ENCODE measurements at regions not wholly inside any gene's neighbourhood (a gene's known extent, or its start where the extent isn't known, plus 50 kb on each side); places are given as distances from the start of the nearest gene placed in this dataset.

DNA sequence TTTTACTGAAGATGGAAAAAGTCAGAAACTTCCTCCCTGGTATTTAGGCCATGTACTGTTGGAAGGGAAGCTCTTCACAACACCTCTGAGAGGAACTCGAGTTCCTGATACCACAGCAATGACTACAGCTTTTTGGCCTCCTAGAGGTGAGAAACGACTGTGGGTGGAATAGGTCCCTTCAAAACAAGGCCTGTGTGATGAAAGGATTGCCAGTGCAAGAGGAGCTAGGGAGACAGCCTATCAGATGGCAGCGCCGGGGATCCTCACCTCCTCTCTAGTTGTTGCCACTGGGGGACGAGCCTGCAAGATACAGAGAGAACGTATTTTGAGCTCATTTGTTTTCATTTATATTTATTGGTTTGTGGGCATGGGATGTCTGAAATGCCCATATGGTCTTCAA is 187.8 kb upstream of the KCND3 start (continued):
- no peak for TF ChIP-seq PATZ1 (tag by site-specific recombination; IDR thresholded peaks at IDR 0.05)

- no peak overlapping the region for H3K27ac ChIP-seq (ENCODE audit: extremely low read depth, low read depth, low read length)
- TF ChIP-seq ZNF701 (tag by site-specific recombination; IDR thresholded peaks at IDR 0.05) (no peak), ZNF350 (tag by site-specific recombination; IDR thresholded peaks at IDR 0.05) (no peak), BCL11B (tag by site-specific recombination; IDR thresholded peaks at IDR 0.05; ENCODE audit: low read depth) (no peak), ZNF623 (tag by site-specific recombination; IDR thresholded peaks at IDR 0.05) (no peak), ZBTB6 (tag by site-specific recombination; IDR thresholded peaks at IDR 0.05) (no peak), YY1 (tag by site-specific recombination; IDR thresholded peaks at IDR 0.05) (no peak), ZFP41 (tag by site-specific recombination; IDR thresholded peaks at IDR 0.05; ENCODE audit: borderline replicate concordance) (no peak), ZFHX2 (tag by site-specific recombination; conservative IDR thresholded peaks at IDR 0.05) (no peak), WT1 (tag by site-specific recombination; IDR thresholded peaks at IDR 0.05) (no peak), ATF2 (tag by site-specific recombination; IDR thresholded peaks at IDR 0.05; ENCODE audit: low read depth) (no peak), ZNF362 (tag by site-specific recombination; IDR thresholded peaks at IDR 0.05) (no peak), ZNF549 (tag by site-specific recombination; IDR thresholded peaks at IDR 0.05) (no peak), ZNF112 (tag by site-specific recombination; IDR thresholded peaks at IDR 0.05) (no peak), ZBTB7A (tag by site-specific recombination; IDR thresholded peaks at IDR 0.05; ENCODE audit: low read depth) (no peak), ZNF214 (tag by site-specific recombination; IDR thresholded peaks at IDR 0.05; ENCODE audit: borderline replicate concordance) (no peak), ZBTB8A (tag by site-specific recombination; IDR thresholded peaks at IDR 0.05) (no peak), ZNF175 (tag by site-specific recombination; IDR thresholded peaks at IDR 0.05) (no peak)
- TF ChIP-seq, protein P1, sequence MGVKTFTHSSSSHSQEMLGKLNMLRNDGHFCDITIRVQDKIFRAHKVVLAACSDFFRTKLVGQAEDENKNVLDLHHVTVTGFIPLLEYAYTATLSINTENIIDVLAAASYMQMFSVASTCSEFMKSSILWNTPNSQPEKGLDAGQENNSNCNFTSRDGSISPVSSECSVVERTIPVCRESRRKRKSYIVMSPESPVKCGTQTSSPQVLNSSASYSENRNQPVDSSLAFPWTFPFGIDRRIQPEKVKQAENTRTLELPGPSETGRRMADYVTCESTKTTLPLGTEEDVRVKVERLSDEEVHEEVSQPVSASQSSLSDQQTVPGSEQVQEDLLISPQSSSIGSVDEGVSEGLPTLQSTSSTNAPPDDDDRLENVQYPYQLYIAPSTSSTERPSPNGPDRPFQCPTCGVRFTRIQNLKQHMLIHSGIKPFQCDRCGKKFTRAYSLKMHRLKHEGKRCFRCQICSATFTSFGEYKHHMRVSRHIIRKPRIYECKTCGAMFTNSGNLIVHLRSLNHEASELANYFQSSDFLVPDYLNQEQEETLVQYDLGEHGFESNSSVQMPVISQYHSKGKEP (tag by site-specific recombination; IDR thresholded peaks at IDR 0.05), result no peak
- TF ChIP-seq, protein P2, sequence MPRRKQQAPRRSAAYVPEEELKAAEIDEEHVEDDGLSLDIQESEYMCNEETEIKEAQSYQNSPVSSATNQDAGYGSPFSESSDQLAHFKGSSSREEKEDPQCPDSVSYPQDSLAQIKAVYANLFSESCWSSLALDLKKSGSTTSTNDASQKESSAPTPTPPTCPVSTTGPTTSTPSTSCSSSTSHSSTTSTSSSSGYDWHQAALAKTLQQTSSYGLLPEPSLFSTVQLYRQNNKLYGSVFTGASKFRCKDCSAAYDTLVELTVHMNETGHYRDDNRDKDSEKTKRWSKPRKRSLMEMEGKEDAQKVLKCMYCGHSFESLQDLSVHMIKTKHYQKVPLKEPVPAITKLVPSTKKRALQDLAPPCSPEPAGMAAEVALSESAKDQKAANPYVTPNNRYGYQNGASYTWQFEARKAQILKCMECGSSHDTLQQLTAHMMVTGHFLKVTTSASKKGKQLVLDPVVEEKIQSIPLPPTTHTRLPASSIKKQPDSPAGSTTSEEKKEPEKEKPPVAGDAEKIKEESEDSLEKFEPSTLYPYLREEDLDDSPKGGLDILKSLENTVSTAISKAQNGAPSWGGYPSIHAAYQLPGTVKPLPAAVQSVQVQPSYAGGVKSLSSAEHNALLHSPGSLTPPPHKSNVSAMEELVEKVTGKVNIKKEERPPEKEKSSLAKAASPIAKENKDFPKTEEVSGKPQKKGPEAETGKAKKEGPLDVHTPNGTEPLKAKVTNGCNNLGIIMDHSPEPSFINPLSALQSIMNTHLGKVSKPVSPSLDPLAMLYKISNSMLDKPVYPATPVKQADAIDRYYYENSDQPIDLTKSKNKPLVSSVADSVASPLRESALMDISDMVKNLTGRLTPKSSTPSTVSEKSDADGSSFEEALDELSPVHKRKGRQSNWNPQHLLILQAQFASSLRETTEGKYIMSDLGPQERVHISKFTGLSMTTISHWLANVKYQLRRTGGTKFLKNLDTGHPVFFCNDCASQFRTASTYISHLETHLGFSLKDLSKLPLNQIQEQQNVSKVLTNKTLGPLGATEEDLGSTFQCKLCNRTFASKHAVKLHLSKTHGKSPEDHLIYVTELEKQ (tag by site-specific recombination; IDR thresholded peaks at IDR 0.05; ENCODE audit: borderline replicate concordance), result no peak
- no peaks in the 10 kb centered on the region for H3K36me3 ChIP-seq (ENCODE audit: control insufficient read depth in 2 of 2, insufficient read depth in 1 of 2, low read length in 2 of 2)
- POLR2A ChIA-PET, result no interaction called here
- no peaks in the 10 kb centered on the region for H3K4me1 ChIP-seq (ENCODE audit: control insufficient read depth, insufficient read depth, low read length)
- H3K9me3 ChIP-seq (ENCODE audit: control insufficient read depth, insufficient read depth, low read depth, low read length), result no peaks in the 10 kb centered on the region
- no peak overlapping the region for H3K4me3 ChIP-seq (ENCODE audit: low read depth, low read length)
- CTCF ChIA-PET, result no interaction called here
These were observed 199.1 kb upstream of the KCND3 start for GRCh38 chr1:112188611-112189010.

All from HEK293 (cell line).